ENCODE measurements at regions not wholly inside any gene's neighbourhood (a gene's known extent, or its start where the extent isn't known, plus 50 kb on each side); places are given as distances from the start of the nearest gene placed in this dataset.
A peak's percentile ranks its signal among the peaks of the same experiment; 100 is the strongest.
"Not testable (repeated sequence)": the region's sequence is repeated elsewhere in the genome, so short reads cannot be mapped to it uniquely, and the experiment has no call there.

GRCh38 chr1:235059221-235059620 lies 69.4 kb downstream of the TOMM20 start:
- DNase-seq: no peak

GRCh38 chr1:235058695-235059094 lies 69.9 kb downstream of the TOMM20 start:
- no peak for DNase-seq

- DNase-seq: no peak
Observed at GRCh38 chr1:235057385-235058306, 71.0 kb downstream of the TOMM20 start.

- peak; percentile 26 for DNase-seq
Observed at GRCh38 chr1:235056937-235057336, 71.7 kb downstream of the TOMM20 start.

- DNase-seq: no peak
Observed at GRCh38 chr1:235054936-235055335, 73.7 kb downstream of the TOMM20 start.

GRCh38 chr1:235054466-235054865 lies 74.2 kb downstream of the TOMM20 start:
- DNase-seq: no peak

- DNase-seq: no peak
Observed at GRCh38 chr1:235052067-235053008, 76.3 kb downstream of the TOMM20 start.

- peak; percentile 74 for DNase-seq
Observed at GRCh38 chr1:235051521-235051920, 77.1 kb downstream of the TOMM20 start.

- DNase-seq: peak; percentile 35
Observed at GRCh38 chr1:235050911-235051360, 77.7 kb downstream of the TOMM20 start.

GRCh38 chr1:235049716-235050378 lies 78.8 kb downstream of the TOMM20 start:
- DNase-seq: not testable (repeated sequence)

GRCh38 chr1:235049217-235049616 lies 79.4 kb downstream of the TOMM20 start:
- DNase-seq: no peak

- DNase-seq: no peak
Observed at GRCh38 chr1:235047331-235047871, 81.2 kb downstream of the TOMM20 start.

GRCh38 chr1:235045921-235046601 lies 82.6 kb downstream of the TOMM20 start:
- no peak for DNase-seq

GRCh38 chr1:235045034-235045690 lies 83.5 kb downstream of the TOMM20 start:
- no peak for DNase-seq

- no peak for DNase-seq
Observed at GRCh38 chr1:235043234-235043633, 85.4 kb downstream of the TOMM20 start.

GRCh38 chr1:235038701-235039100 lies 89.9 kb downstream of the TOMM20 start:
- no peak for DNase-seq

- DNase-seq: no peak
Observed at GRCh38 chr1:235035928-235036327, 92.7 kb downstream of the TOMM20 start.

- DNase-seq: no peak
Observed at GRCh38 chr1:235030919-235031596, 97.6 kb downstream of the TOMM20 start.

GRCh38 chr1:235027862-235028250 lies 100.8 kb downstream of the TOMM20 start:
- DNase-seq: no peak

- peak; percentile 27 for DNase-seq
Observed at GRCh38 chr1:235027076-235027861, 101.4 kb downstream of the TOMM20 start.

All from NCI-H69 (cell line).